SK-N-SH (cell line): ENCODE measurements at regions not wholly inside any gene's neighbourhood (a gene's known extent, or its start where the extent isn't known, plus 50 kb on each side); places are given as distances from the start of the nearest gene placed in this dataset.

Experiments
- CTCF ChIA-PET: fragments of 300-600, 350-600 bp; formaldehyde crosslinking; extraction: SDS; loops from one replicate; lab custom pipeline; 2021; lab: Yijun Ruan, JAX
- POLR2A ChIA-PET: fragments of 350-600 bp; sonication (Branson Sonifier 250); formaldehyde crosslinking; extraction: SDS; loops from one replicate; lab custom pipeline; 2020; ENCODE audit warnings: antibody characterized with exemption, inconsistent platforms; lab: Yijun Ruan, JAX
- DNase-seq: peaks from one replicate; pipeline ENCODE4 v3.0.0; 2012
- H2AFZ ChIP-seq: fragments of 200-600 bp; sonication (generic); 2 replicates; pipeline ENCODE4 v1.8.1; 2016; ENCODE audit warnings: antibody characterized with exemption, mild to moderate bottlenecking, low read depth
- H3F3A ChIP-seq: fragments of 200-600 bp; sonication (generic); replicated peaks from 2 replicates; pipeline ENCODE3; 2016; ENCODE audit warnings: antibody characterized with exemption, mild to moderate bottlenecking; ENCODE audit not compliant: insufficient read depth
- H3K27ac ChIP-seq, 2 experiments: fragments of 200-500 bp in 1 of 2; fragments of 200-600 bp in 1 of 2; sonication (Bioruptor generic) in 1 of 2; sonication (generic), shearing (Covaris generic) in 1 of 2; 2 replicates each; pipeline versions ENCODE4 v1.5.1 to v1.6.1; 2014 to 2016; ENCODE audit warnings: low read depth in 2 of 2, inconsistent platforms in 1 of 2, low read length in 1 of 2, mild to moderate bottlenecking in 1 of 2, mixed read lengths in 1 of 2
- H3K27me3 ChIP-seq: fragments of 200-600 bp; sonication (generic), shearing (Covaris generic); 2 replicates; pipeline ENCODE4 v1.6.1; 2016; ENCODE audit warnings: mixed run types; ENCODE audit not compliant: insufficient read depth
- H3K36me3 ChIP-seq, 2 experiments: fragments of 200-500 bp in 1 of 2; fragments of 200-600 bp in 1 of 2; sonication (Bioruptor generic) in 1 of 2; sonication (generic) in 1 of 2; replicated peaks in 1 of 2; 2 replicates each; pipeline versions ENCODE3 to v1.5.1; 2014 to 2016; ENCODE audit warnings: low read length in 1 of 2, mild to moderate bottlenecking in 1 of 2; ENCODE audit not compliant: insufficient read depth in 2 of 2, control insufficient read depth in 1 of 2
- H3K4me1 ChIP-seq, 2 experiments: fragments of 200-500 bp in 1 of 2; fragments of 200-600 bp in 1 of 2; sonication (Bioruptor generic) in 1 of 2; sonication (generic), shearing (Covaris generic) in 1 of 2; 2 replicates each; pipeline versions ENCODE4 v1.5.1 to v1.6.1; 2014 to 2016; ENCODE audit warnings: low read depth in 1 of 2, low read length in 1 of 2, mixed run types in 1 of 2; ENCODE audit not compliant: insufficient read depth in 2 of 2, control insufficient read depth in 1 of 2
- H3K4me2 ChIP-seq: fragments of 200-600 bp; sonication (generic), shearing (Covaris generic); 2 replicates; pipeline ENCODE4 v1.6.1; 2017; ENCODE audit warnings: mixed run types
- H3K4me3 ChIP-seq, 2 experiments: fragments of 200-500 bp in 1 of 2; fragments of 200-600 bp in 1 of 2; sonication (Bioruptor generic) in 1 of 2; sonication (generic), shearing (Covaris generic) in 1 of 2; 2 replicates each; pipeline versions ENCODE4 v1.5.1 to v1.8.1; 2014 to 2016; ENCODE audit warnings: low read depth in 2 of 2, inconsistent platforms in 1 of 2, low read length in 1 of 2, mild to moderate bottlenecking in 1 of 2, mixed read lengths in 1 of 2, moderate library complexity in 1 of 2
- H3K79me2 ChIP-seq: fragments of 200-600 bp; sonication (generic); 2 replicates; pipeline ENCODE4 v1.8.1; 2017; ENCODE audit warnings: mild to moderate bottlenecking; ENCODE audit not compliant: insufficient read depth
- H3K9ac ChIP-seq: fragments of 200-600 bp; sonication (generic); 2 replicates; pipeline ENCODE4 v1.6.1; 2017; ENCODE audit warnings: mixed run types
- H3K9me2 ChIP-seq: fragments of 200-600 bp; sonication (generic); 2 replicates; pipeline ENCODE4 v1.6.1; 2017; ENCODE audit warnings: mixed run types
- H3K9me3 ChIP-seq: fragments of 200-600 bp; sonication (generic); 2 replicates; pipeline ENCODE4 v1.6.1; 2017; ENCODE audit warnings: mixed run types, mild to moderate bottlenecking, moderate library complexity
- H4K20me1 ChIP-seq: fragments of 200-600 bp; sonication (generic); 2 replicates; pipeline ENCODE4 v1.6.1; 2017; ENCODE audit warnings: mild to moderate bottlenecking, mixed run types; ENCODE audit not compliant: insufficient read depth
- ELF1 ChIP-seq: IDR thresholded peaks from 2 replicates; pipeline ENCODE4 v1.4.0; 2012
- EP300 ChIP-seq, 2 experiments: IDR thresholded peaks; 2 replicates each; pipeline versions ENCODE4 v1.4.0 to v1.6.1; 2012; ENCODE audit warnings: borderline replicate concordance in 1 of 2, low read depth in 1 of 2, low read length in 1 of 2
- FOSL2 ChIP-seq: IDR thresholded peaks from 2 replicates; pipeline ENCODE4 v1.4.0; 2012; ENCODE audit warnings: low read depth, mild to moderate bottlenecking, moderate library complexity, borderline replicate concordance
- JUND ChIP-seq: IDR thresholded peaks from 2 replicates; pipeline ENCODE4 v1.4.0; 2012
- MEF2A ChIP-seq: IDR thresholded peaks from 2 replicates; pipeline ENCODE4 v1.4.0; 2012; ENCODE audit warnings: low read depth, borderline replicate concordance
- MXI1 ChIP-seq: IDR thresholded peaks from 2 replicates; pipeline ENCODE4 v1.6.1; 2012; ENCODE audit warnings: mild to moderate bottlenecking, low read depth, low read length, improper control_type of control experiment
- NFIC ChIP-seq: IDR thresholded peaks from 2 replicates; pipeline ENCODE4 v1.4.0; 2012; ENCODE audit warnings: borderline replicate concordance
- PBX3 ChIP-seq: IDR thresholded peaks from 2 replicates; pipeline ENCODE4; 2012
- SIN3A ChIP-seq: IDR thresholded peaks from 2 replicates; pipeline ENCODE4 v1.6.1; 2012; ENCODE audit warnings: low read depth, mild to moderate bottlenecking, low read length, moderate library complexity, borderline replicate concordance
- SMC3 ChIP-seq: IDR thresholded peaks from 2 replicates; pipeline ENCODE4 v1.6.1; 2012; ENCODE audit warnings: low read depth, low read length, improper control_type of control experiment
- TAF1 ChIP-seq: IDR thresholded peaks from 2 replicates; pipeline ENCODE4 v1.6.1; 2012; ENCODE audit warnings: low read depth, mild to moderate bottlenecking, low read length, moderate library complexity, borderline replicate concordance
- TCF12 ChIP-seq: IDR thresholded peaks from 2 replicates; pipeline ENCODE4 v1.4.0; 2012
- TEAD4 ChIP-seq: IDR thresholded peaks from 2 replicates; pipeline ENCODE4 v1.4.0; 2012; ENCODE audit warnings: mild to moderate bottlenecking, borderline replicate concordance; ENCODE audit not compliant: insufficient read depth
- USF1 ChIP-seq: IDR thresholded peaks from 2 replicates; pipeline ENCODE4 v1.4.0; 2012; ENCODE audit warnings: low read depth, borderline replicate concordance
- ZBTB33 ChIP-seq: IDR thresholded peaks from 2 replicates; pipeline ENCODE4 v1.4.0; 2012; ENCODE audit warnings: low read depth, borderline replicate concordance
- WGBS: methylation state at CpG from one replicate; pipeline ENCODE4 v1.1.6; 2017; ENCODE audit warnings: low lambda C conversion rate; 5-methylcytosine and 5-hydroxymethylcytosine counted together
- TF ChIP-seq, protein P1 (sequence below): IDR thresholded peaks from 2 replicates; pipeline ENCODE4 v1.4.0; 2012; ENCODE audit warnings: low read depth
- TF ChIP-seq, protein P2 (sequence below): IDR thresholded peaks from 2 replicates; pipeline ENCODE4 v1.6.1; 2012; ENCODE audit warnings: mild to moderate bottlenecking, low read depth, low read length, moderate library complexity

DNA sequence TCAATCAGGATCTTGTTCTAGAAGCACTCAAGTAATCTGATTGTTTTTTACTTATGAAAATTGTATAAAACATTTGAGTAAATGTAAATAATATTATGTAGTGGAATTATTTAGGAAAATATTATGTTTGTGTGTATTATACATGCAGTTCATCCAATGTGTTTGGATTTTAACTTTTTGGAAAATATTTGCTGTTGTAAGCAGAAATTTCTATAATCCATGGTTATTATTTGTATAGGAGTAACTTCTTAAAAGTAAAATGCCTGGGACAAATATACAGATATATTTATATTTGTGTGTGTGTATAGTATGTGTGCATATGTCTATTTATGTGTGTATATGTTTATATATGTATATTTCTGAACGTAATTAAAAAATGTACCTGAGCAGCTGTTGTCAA, 1394.6 kb upstream of the AGA start:
- no peaks in the 10 kb centered on the region for H3K9me3 ChIP-seq
- no peaks in the 10 kb centered on the region for H3K4me1 ChIP-seq
- H3K36me3 ChIP-seq, result no peaks in the 10 kb centered on the region
- TF ChIP-seq ELF1 (no peak), USF1 (no peak), SMC3 (no peak), TCF12 (no peak), JUND (no peak), NFIC (no peak), SIN3A (no peak), MEF2A (no peak), TEAD4 (no peak), MXI1 (no peak)
- TF ChIP-seq, protein P1, sequence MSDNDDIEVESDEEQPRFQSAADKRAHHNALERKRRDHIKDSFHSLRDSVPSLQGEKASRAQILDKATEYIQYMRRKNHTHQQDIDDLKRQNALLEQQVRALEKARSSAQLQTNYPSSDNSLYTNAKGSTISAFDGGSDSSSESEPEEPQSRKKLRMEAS, result no peak
- TF ChIP-seq, protein P2, sequence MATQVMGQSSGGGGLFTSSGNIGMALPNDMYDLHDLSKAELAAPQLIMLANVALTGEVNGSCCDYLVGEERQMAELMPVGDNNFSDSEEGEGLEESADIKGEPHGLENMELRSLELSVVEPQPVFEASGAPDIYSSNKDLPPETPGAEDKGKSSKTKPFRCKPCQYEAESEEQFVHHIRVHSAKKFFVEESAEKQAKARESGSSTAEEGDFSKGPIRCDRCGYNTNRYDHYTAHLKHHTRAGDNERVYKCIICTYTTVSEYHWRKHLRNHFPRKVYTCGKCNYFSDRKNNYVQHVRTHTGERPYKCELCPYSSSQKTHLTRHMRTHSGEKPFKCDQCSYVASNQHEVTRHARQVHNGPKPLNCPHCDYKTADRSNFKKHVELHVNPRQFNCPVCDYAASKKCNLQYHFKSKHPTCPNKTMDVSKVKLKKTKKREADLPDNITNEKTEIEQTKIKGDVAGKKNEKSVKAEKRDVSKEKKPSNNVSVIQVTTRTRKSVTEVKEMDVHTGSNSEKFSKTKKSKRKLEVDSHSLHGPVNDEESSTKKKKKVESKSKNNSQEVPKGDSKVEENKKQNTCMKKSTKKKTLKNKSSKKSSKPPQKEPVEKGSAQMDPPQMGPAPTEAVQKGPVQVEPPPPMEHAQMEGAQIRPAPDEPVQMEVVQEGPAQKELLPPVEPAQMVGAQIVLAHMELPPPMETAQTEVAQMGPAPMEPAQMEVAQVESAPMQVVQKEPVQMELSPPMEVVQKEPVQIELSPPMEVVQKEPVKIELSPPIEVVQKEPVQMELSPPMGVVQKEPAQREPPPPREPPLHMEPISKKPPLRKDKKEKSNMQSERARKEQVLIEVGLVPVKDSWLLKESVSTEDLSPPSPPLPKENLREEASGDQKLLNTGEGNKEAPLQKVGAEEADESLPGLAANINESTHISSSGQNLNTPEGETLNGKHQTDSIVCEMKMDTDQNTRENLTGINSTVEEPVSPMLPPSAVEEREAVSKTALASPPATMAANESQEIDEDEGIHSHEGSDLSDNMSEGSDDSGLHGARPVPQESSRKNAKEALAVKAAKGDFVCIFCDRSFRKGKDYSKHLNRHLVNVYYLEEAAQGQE, result no peak
- no peak overlapping the region for H3K4me2 ChIP-seq
- DNase-seq, result no peak
- no peak overlapping the region for H3K4me3 ChIP-seq
- no peaks in the 10 kb centered on the region for H3K27me3 ChIP-seq
- WGBS, result 4% methylated on average over 1 of the region's 1 CpG
- H3K9ac ChIP-seq, result no peak overlapping the region
- H3K79me2 ChIP-seq, result no peaks in the 10 kb centered on the region
- H3K27ac ChIP-seq, result no peak overlapping the region
- no peaks in the 10 kb centered on the region for H3F3A ChIP-seq
- no peaks in the 10 kb centered on the region for H3K9me2 ChIP-seq
- no peaks in the 10 kb centered on the region for H4K20me1 ChIP-seq
- CTCF ChIA-PET, result no interaction called here
- POLR2A ChIA-PET, result no interaction called here
- no peak overlapping the region for H2AFZ ChIP-seq

GRCh38 chr4:178838776-178839175, 1396.5 kb upstream of the AGA start:
- Histone ChIP-seq H3K36me3 (no peaks in the 10 kb centered on the region), H3K9me3 (no peaks in the 10 kb centered on the region)
- WGBS, result 11% methylated on average over 2 of the region's 2 CpGs
- no peak for TF ChIP-seq ZBTB33
- TF ChIP-seq PBX3, result no peak
- no peak for TF ChIP-seq TEAD4
- no peak for TF ChIP-seq FOSL2
- TF ChIP-seq TAF1, result no peak
- TF ChIP-seq SMC3, result no peak
- TF ChIP-seq EP300 (IDR thresholded peaks at IDR 0.05; ENCODE audit: borderline replicate concordance in 1 of 2, low read depth in 1 of 2, low read length in 1 of 2), result no peak
- TF ChIP-seq, all 33 proteins: peak for 0
- Histone ChIP-seq H3K9me2 (no peaks in the 10 kb centered on the region), H3K4me1 (no peaks in the 10 kb centered on the region), H3K9ac (no peak overlapping the region), H3F3A (no peaks in the 10 kb centered on the region), H2AFZ (no peak overlapping the region), H3K4me2 (no peak overlapping the region), H3K79me2 (no peaks in the 10 kb centered on the region), H3K4me3 (no peak overlapping the region), H3K27me3 (no peaks in the 10 kb centered on the region), H4K20me1 (no peaks in the 10 kb centered on the region), H3K27ac (no peak overlapping the region)
- DNase-seq, result no peak
- POLR2A ChIA-PET, result no interaction called here
- CTCF ChIA-PET, result no interaction called here
